Endodermal cell (in vitro differentiated cells): ENCODE measurements at regions not wholly inside any gene's neighbourhood (a gene's known extent, or its start where the extent isn't known, plus 50 kb on each side); places are given as distances from the start of the nearest gene placed in this dataset.

Source experiments
- DNase-seq: peaks from one replicate; pipeline ENCODE4 v3.0.0-alpha.2; 2017
- H3K27ac ChIP-seq: 2 replicates; pipeline ENCODE4 v1.5.1; 2013; ENCODE audit warnings: mild to moderate bottlenecking, low read depth, low read length, moderate library complexity
- H3K27me3 ChIP-seq: 2 replicates; pipeline ENCODE4 v1.6.1; 2013; ENCODE audit warnings: mild to moderate bottlenecking, low read length, moderate library complexity; ENCODE audit not compliant: insufficient read depth, control insufficient read depth, poor library complexity, severe bottlenecking
- H3K36me3 ChIP-seq: 2 replicates; pipeline ENCODE4 v1.7.0; 2013; ENCODE audit warnings: mild to moderate bottlenecking, low read length, moderate library complexity; ENCODE audit not compliant: control insufficient read depth, insufficient read depth
- H3K4me1 ChIP-seq: one replicate; pipeline ENCODE4 v1.7.0; 2013; ENCODE audit warnings: low read length; ENCODE audit not compliant: control insufficient read depth, insufficient read depth
- H3K4me3 ChIP-seq: 2 replicates; pipeline ENCODE4 v1.5.1; 2013; ENCODE audit warnings: mild to moderate bottlenecking, low read length, moderate library complexity
- H3K9ac ChIP-seq: 2 replicates; pipeline ENCODE4 v1.6.1; 2013; ENCODE audit warnings: mild to moderate bottlenecking, low read length, moderate library complexity; ENCODE audit not compliant: poor library complexity, severe bottlenecking; ENCODE audit errors: extremely low read depth
- H3K9me3 ChIP-seq: 2 replicates; pipeline ENCODE4 v1.6.1; 2013; ENCODE audit warnings: mild to moderate bottlenecking, low read length, moderate library complexity; ENCODE audit not compliant: control insufficient read depth
- H3K27ac Mint-ChIP-seq: 2 replicates; pipeline ENCODE4 v1.8.0; 2020; ENCODE audit warnings: mixed read lengths
- H3K27me3 Mint-ChIP-seq: 2 replicates; pipeline ENCODE4 v1.8.0; 2021; ENCODE audit warnings: mild to moderate bottlenecking, mixed read lengths; ENCODE audit not compliant: insufficient read depth
- H3K36me3 Mint-ChIP-seq: 2 replicates; pipeline ENCODE4 v1.8.0; 2020; ENCODE audit warnings: low read depth, mixed read lengths
- H3K4me1 Mint-ChIP-seq: 2 replicates; pipeline ENCODE4 v1.8.0; 2020; ENCODE audit warnings: mixed read lengths
- H3K4me3 Mint-ChIP-seq: 2 replicates; pipeline ENCODE4 v1.8.0; 2020; ENCODE audit warnings: mild to moderate bottlenecking, moderate library complexity, mixed read lengths
- H3K9me3 Mint-ChIP-seq: 2 replicates; pipeline ENCODE4 v1.8.0; 2020; ENCODE audit warnings: mild to moderate bottlenecking, mixed read lengths
- WGBS, 2 experiments: methylation state at CpG; one replicate each; pipeline versions ENCODE4 v1.1.5 to v1.1.7; 2013; ENCODE audit warnings: missing lambda C conversion rate in 2 of 2, mixed read lengths in 1 of 2; ENCODE audit not compliant: insufficient coverage in 1 of 2, insufficient read length in 1 of 2; 5-methylcytosine and 5-hydroxymethylcytosine counted together
- TF ChIP-seq, protein P1 (sequence below): fragments of 200-600 bp; sonication (generic); conservative IDR thresholded peaks from 2 replicates; pipeline ENCODE4 v1.5.0; 2021; ENCODE audit warnings: antibody characterized with exemption, mild to moderate bottlenecking

DNA sequence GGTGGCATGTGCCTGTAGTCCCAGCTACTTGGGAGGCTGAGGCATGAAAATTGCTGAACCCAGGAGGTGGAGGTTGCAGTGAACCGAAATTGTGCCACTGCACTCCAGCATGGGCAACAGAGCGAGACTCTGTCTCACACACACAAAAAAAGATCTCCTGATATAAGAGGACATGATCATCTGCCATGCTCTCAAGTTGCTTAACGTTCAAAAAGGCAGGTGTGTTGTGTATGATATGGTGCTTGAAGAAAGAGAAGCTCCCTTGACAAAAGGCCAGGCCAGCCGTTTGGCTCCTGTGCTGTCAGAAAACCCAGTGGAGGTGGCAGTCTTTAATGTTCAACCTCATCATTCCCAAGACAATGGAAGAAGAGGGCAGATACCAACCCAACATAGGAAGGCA lies 117.3 kb upstream of the PLET1 start:
- H3K9me3 ChIP-seq: no peaks in the 10 kb centered on the region
- TF ChIP-seq, protein P1, sequence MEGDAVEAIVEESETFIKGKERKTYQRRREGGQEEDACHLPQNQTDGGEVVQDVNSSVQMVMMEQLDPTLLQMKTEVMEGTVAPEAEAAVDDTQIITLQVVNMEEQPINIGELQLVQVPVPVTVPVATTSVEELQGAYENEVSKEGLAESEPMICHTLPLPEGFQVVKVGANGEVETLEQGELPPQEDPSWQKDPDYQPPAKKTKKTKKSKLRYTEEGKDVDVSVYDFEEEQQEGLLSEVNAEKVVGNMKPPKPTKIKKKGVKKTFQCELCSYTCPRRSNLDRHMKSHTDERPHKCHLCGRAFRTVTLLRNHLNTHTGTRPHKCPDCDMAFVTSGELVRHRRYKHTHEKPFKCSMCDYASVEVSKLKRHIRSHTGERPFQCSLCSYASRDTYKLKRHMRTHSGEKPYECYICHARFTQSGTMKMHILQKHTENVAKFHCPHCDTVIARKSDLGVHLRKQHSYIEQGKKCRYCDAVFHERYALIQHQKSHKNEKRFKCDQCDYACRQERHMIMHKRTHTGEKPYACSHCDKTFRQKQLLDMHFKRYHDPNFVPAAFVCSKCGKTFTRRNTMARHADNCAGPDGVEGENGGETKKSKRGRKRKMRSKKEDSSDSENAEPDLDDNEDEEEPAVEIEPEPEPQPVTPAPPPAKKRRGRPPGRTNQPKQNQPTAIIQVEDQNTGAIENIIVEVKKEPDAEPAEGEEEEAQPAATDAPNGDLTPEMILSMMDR: no peak
- WGBS, 2 experiments: 89 to 94% methylated on average over 3 to 4 of the region's 4 CpGs
- Mint-ChIP-seq H3K27me3 (no peaks in the 10 kb centered on the region), H3K9me3 (peaks cover under 1% of the 10 kb centered on the region), H3K4me3 (no peak overlapping the region), H3K36me3 (no peaks in the 10 kb centered on the region), H3K27ac (no peak overlapping the region), H3K4me1 (no peaks in the 10 kb centered on the region)
- H3K27me3 ChIP-seq: no peaks in the 10 kb centered on the region
- peak; percentile 3 for DNase-seq
- H3K4me3 ChIP-seq: no peak overlapping the region
- H3K36me3 ChIP-seq: no peaks in the 10 kb centered on the region
- H3K27ac ChIP-seq: no peak overlapping the region
- H3K4me1 ChIP-seq: no peaks in the 10 kb centered on the region
- H3K9ac ChIP-seq: no peak overlapping the region

DNA sequence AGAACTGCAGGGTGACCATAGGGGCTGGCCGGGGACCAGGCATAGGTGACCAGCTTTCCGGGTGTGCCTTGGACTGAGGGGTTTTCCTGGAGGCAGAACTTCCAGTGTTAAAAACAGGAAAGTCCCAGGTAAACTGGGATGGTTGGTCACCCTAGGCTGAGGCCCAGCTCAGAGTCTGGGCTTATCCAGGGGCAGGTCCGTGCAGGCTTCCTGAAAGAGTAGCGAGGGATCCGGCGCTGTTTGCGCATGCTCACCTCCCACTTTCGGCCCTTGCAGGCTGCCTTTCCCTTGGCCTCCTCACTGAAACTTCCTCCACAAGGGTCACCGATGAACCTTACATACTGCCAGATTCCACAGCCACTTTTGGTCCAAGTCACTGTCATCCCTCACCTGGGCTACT lies 119.8 kb upstream of the PLET1 start:
- H3K4me3 Mint-ChIP-seq: no peak overlapping the region
- H3K9me3 ChIP-seq: no peaks in the 10 kb centered on the region
- no peaks in the 10 kb centered on the region for H3K4me1 ChIP-seq
- DNase-seq: peak; percentile 25
- H3K4me3 ChIP-seq: no peak overlapping the region
- H3K27me3 ChIP-seq: no peaks in the 10 kb centered on the region
- no peaks in the 10 kb centered on the region for H3K36me3 Mint-ChIP-seq
- H3K4me1 Mint-ChIP-seq: no peaks in the 10 kb centered on the region
- no peak overlapping the region for H3K9ac ChIP-seq
- H3K36me3 ChIP-seq: no peaks in the 10 kb centered on the region
- H3K9me3 Mint-ChIP-seq: no peaks in the 10 kb centered on the region
- WGBS, 2 experiments: 94 to 97% methylated on average over 7 to 9 of the region's 9 CpGs
- TF ChIP-seq, protein P1: no peak
- H3K27ac ChIP-seq: no peak overlapping the region
- no peak overlapping the region for H3K27ac Mint-ChIP-seq
- H3K27me3 Mint-ChIP-seq: no peaks in the 10 kb centered on the region

DNA sequence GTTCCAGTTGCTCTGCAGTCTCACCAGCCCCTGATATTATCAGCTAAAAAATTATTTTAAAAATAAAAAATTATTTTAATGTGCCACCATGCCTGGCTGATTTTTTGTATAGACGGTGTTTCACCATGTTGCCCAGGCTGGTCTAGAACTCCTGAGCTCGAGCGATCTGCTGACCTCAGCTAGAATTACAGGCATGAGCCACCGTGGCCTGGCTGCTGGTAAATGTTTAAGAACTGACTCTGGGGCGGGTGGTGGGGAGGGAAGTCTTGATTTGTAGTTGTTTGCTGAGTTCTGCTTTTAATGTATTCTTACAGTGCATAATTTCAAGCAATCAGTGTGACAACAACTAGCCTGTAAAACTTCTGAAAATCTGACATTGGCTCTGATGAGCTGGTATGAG lies 120.9 kb upstream of the PLET1 start:
- Mint-ChIP-seq H3K4me1 (no peaks in the 10 kb centered on the region), H3K9me3 (no peaks in the 10 kb centered on the region), H3K27me3 (peaks cover 1% of the 10 kb centered on the region), H3K27ac (no peak overlapping the region), H3K36me3 (no peaks in the 10 kb centered on the region), H3K4me3 (no peak overlapping the region)
- Histone ChIP-seq H3K27me3 (no peaks in the 10 kb centered on the region), H3K9ac (no peak overlapping the region), H3K36me3 (no peaks in the 10 kb centered on the region), H3K27ac (no peak overlapping the region), H3K4me1 (no peaks in the 10 kb centered on the region), H3K9me3 (no peaks in the 10 kb centered on the region), H3K4me3 (no peak overlapping the region)
- TF ChIP-seq, protein P1: no peak
- WGBS, 2 experiments: 85 to 91% methylated on average over 2 to 5 of the region's 5 CpGs
- DNase-seq: peak; percentile 30
